ENCODE measurements at regions not wholly inside any gene's neighbourhood (a gene's known extent, or its start where the extent isn't known, plus 50 kb on each side); places are given as distances from the start of the nearest gene placed in this dataset.

GRCh38 chr2:18319987-18320386 is 240.5 kb downstream of the RDH14 start:
- TF ChIP-seq, protein P1, sequence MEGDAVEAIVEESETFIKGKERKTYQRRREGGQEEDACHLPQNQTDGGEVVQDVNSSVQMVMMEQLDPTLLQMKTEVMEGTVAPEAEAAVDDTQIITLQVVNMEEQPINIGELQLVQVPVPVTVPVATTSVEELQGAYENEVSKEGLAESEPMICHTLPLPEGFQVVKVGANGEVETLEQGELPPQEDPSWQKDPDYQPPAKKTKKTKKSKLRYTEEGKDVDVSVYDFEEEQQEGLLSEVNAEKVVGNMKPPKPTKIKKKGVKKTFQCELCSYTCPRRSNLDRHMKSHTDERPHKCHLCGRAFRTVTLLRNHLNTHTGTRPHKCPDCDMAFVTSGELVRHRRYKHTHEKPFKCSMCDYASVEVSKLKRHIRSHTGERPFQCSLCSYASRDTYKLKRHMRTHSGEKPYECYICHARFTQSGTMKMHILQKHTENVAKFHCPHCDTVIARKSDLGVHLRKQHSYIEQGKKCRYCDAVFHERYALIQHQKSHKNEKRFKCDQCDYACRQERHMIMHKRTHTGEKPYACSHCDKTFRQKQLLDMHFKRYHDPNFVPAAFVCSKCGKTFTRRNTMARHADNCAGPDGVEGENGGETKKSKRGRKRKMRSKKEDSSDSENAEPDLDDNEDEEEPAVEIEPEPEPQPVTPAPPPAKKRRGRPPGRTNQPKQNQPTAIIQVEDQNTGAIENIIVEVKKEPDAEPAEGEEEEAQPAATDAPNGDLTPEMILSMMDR (IDR thresholded peaks at IDR 0.05), result no peak
- TF ChIP-seq POLR2A (IDR thresholded peaks at IDR 0.05), result no peak

All from testis (tissue), 2 donors.